ENCODE measurements at regions not wholly inside any gene's neighbourhood (a gene's known extent, or its start where the extent isn't known, plus 50 kb on each side); places are given as distances from the start of the nearest gene placed in this dataset.
A peak's percentile ranks its signal among the peaks of the same experiment; 100 is the strongest.
"Not testable (repeated sequence)": the region's sequence is repeated elsewhere in the genome, so short reads cannot be mapped to it uniquely, and the experiment has no call there.

- DNase-seq (ENCODE audit: low spot score), result no peak
These were observed 51.0 kb downstream of the IARS1 start for GRCh38 chr9:92242260-92243136.

DNA sequence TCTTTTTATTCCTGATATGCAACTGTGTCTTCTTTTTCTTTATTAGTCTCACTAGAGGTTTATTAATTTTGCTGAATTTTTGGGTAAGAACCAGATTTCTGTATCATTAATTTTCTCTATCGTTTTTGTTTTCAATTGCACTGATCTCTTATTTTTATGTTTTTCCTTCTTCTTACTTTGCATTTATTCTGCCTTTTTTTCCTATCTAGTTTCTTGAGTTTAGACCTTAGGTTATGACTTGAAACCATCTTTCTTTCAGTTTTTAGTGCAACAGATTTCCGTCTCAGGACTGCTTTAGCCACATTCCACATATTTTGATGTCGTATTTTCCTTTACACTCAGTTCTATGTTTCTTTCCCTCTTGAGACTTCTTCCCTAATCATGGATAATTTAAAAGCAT is 56.6 kb downstream of the IARS1 start:
- no peak for DNase-seq (ENCODE audit: low spot score)

DNA sequence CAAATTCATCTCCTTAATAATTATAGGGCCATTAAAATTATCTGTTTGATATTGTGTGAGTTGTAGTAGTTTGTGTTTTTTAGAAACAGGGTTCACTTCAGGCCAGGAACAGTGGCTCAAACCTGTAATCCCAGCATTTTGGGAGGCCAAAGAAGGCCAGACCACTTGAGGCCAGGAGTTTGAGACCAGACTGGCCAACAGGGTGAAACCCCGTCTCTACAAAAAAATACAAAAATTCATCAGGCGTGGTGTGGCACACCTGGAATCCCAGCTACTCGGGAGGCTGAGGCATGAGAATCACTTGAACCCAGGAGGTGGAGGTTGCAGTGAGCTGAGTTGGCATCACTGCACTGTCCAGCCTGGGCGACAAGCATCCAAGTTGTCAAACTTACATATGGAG is 57.0 kb downstream of the IARS1 start:
- no peak for DNase-seq (ENCODE audit: low spot score)

- DNase-seq (ENCODE audit: low spot score), result no peak
These were observed 59.0 kb downstream of the IARS1 start for GRCh38 chr9:92234514-92234913.

DNA sequence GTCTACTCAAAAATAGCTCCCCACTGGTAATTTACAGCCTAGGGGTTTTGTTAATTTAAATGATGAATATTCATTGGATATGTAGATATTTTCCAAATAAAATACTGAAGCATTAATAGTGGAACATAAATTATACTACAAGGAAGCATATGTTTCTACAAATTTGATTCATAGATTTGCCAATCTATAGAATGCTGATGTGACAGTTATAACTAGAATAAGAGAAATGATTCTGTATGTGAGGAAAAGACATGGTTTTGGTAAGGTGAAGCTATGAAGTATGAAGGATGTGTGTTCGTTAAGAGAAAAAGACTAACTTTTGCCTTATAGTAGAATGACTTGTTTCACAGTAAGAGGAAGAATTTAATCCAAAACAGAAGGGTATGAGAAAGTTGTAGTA is 61.3 kb downstream of the IARS1 start:
- DNase-seq (ENCODE audit: low spot score), result no peak

DNA sequence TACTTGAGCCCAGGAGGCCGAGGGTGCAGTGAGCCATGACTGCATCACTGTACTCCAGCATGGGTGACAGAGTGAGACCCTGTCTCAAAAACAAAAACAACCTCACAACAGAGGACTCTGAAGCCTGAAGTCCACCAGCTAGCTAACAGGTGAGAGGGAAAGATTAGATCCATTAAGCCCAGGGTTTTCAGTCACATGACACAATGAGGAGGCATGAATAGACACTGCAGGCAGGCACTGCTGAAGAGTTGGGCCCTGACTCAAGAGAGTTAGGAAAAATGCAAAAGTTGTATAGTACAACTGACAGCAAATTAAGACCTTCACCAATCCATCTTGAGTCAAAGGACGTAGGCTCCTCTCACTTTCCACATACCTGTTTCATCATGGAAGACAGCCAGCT is 64.9 kb downstream of the IARS1 start:
- DNase-seq (ENCODE audit: low spot score), result no peak

DNA sequence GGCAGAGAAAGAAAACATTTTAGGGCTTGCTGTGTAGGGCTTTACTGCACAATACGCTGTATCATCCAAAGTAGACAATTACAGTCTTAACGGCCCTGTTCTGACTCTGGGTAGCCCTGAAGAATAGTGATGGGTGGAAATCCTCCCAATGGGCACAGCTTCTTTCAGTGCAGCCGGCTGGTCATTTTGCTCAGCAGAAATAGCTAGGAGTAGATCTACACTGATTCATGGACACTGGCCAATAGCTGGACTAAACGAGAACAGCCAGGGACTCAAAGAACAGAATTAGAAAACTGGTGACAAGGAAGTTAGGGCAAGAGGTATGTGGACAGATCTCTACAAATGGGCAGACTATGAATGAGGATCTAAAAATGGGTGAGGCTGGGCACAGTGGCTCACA is 69.3 kb downstream of the IARS1 start:
- peak; percentile 40 for DNase-seq (ENCODE audit: low spot score)

DNA sequence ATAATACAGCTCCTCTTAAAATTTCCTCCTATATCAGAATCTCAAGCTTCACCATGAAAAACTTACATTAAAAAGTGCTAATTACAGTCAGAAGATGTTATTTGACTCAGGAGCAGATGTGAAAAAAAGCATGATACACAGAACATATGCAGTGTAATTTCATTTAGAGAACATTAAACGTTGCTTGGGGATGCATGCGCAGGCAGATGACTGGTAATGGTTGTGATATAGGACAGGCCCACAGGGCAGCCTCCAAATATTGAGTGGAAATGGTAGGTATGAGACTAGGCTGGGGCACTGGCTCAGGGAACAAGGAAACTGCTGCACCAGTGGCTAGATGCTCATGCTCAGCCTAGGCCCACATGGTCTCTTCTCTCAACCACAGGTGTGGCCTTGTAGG is 69.7 kb downstream of the IARS1 start:
- DNase-seq (ENCODE audit: low spot score), result no peak

DNA sequence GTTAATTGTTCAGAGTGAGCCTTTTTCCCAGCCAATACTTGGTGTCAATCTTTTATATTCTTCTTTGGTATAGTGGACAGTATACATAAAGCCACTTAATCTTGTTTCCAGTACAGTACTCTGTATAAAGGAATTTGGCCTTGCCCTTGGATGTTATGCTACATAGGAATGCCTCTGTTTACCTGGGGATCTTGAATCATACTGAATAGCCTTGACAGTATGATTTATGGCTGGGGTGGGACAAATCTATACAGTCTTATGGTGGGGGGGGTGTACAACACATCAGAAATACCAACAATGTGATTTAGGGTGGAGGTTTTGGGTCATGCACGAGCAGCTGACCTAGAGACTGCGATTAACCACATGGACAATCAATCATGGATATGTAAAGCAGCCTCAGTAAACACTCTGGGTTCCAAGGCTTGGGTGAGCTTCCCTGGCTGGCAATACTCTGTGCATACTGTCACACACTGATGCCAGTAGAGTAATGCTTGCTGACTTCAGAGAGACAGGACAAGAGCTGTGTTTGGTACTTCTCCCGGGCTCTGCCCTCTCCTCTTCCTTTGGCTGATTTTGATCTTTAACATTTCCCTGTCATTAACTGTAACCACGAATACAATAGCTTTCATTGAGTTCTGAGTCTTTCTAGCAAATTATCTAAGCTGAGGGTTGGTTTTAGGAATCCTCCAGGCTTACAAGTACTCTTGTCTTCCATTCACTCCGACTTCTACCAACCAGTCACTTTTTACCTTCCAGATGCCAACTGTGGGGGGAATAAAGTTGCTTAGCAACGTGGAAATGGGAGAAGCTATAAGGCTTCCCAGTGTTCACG is 84.6 kb downstream of the IARS1 start:
- no peak for DNase-seq (ENCODE audit: low spot score)

DNA sequence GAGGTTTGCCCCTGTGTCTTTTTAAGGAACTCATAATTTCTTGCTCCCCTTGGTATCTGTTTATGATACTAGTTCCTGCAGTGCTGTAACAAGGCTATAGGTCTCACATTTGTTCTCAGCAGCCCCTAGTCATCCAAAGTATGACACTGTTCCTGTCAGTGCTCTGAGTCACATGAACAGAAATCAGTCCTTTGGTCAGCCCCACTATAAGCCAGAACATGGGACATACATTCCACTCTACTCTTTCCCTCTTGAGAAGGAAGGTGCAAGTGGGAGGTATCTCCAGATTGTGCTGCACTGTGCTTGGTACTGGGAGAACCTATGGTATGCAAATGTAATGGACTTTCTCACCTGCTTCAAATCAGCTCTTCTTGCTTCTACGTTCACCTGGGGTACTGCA is 87.0 kb downstream of the IARS1 start:
- DNase-seq (ENCODE audit: low spot score), result no peak

DNA sequence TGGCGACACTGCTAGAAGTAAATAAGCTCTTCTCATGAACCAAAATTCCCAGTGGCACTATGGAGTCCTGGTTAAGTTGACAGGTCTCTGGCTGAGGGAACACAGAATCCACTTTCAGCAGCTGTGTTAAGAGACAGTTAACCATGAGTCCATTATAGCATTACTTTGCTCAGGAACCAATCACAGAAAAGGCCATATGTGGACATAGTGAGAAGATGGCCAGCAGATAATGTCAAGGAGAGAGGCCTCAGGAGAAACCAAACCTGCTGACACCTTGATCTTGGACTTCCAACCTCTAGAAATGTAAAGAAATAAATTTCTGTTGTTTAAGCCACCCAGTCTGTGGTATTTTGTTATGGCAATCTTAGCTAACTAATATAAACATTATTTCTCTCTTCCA is 88.7 kb upstream of the SPTLC1 start:
- DNase-seq (ENCODE audit: low spot score), result not testable (repeated sequence)

- DNase-seq (ENCODE audit: low spot score), result not testable (repeated sequence)
These were observed 83.0 kb upstream of the SPTLC1 start for GRCh38 chr9:92198237-92198636.

GRCh38 chr9:92196909-92197308 is 81.7 kb upstream of the SPTLC1 start:
- no peak for DNase-seq (ENCODE audit: low spot score)

DNA sequence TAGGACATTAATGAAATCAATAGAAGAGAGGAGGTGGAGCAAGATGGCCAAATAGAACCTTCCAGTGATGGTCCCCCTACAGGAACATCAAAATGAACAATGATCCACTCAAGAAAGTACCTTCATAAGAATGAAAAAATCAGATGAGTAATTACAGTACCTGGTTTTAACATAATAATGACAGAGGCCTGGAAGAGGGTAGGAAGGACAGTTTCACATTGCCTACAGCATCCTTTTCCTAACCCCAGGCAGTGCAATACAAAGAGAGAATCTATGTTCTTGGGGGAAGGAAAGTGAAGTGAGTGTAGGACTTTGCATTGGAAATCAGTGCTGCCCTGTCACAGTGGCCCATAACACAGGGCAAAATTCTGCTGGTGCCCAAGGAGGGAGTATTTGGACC is 81.2 kb upstream of the SPTLC1 start:
- DNase-seq (ENCODE audit: low spot score), result no peak

GRCh38 chr9:92191801-92192200 is 76.6 kb upstream of the SPTLC1 start:
- DNase-seq (ENCODE audit: low spot score), result no peak

GRCh38 chr9:92190536-92190790 is 75.2 kb upstream of the SPTLC1 start:
- no peak for DNase-seq (ENCODE audit: low spot score)

GRCh38 chr9:92189782-92190535 is 74.7 kb upstream of the SPTLC1 start:
- DNase-seq (ENCODE audit: low spot score), result no peak

DNA sequence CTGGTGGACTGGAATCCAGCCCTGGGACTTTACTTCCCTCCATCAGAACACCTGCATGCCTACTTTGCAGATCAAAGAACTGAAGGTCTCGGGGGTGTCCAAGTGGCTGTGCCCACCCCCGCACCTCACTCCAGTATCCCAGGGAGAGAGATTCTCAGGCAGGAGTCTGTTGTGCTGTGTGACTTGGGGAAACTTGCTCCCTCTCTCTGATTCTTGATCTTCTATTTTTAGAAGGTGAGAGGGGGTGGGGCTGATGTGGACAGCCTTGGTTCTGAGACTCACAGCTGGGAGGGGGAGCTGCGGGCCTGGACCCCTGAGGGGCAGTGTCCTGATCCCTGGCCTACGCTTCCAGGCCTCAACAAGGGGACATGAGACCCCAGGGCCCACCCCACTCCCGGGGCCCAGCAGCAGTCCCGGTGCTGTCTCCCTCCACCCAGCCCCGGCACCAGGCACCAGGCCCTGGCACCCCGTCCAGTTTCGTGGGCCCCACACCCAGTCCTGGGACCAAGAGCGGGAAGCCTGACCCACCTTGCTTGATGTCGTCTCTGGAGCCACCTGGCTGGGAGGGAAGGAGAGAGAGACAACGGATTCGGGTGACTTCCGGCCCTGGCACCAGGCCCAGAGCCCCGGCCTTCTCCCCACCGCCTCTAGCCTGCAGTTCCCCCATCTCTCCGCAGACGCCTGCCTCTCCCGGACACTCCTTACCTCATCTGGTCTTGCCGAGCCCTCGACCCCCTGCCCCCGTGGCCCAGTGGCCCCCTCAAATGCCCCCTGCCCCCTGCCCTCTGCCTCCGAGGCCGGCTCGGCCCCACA is 74.0 kb upstream of the SPTLC1 start:
- no peak for DNase-seq (ENCODE audit: low spot score)

DNA sequence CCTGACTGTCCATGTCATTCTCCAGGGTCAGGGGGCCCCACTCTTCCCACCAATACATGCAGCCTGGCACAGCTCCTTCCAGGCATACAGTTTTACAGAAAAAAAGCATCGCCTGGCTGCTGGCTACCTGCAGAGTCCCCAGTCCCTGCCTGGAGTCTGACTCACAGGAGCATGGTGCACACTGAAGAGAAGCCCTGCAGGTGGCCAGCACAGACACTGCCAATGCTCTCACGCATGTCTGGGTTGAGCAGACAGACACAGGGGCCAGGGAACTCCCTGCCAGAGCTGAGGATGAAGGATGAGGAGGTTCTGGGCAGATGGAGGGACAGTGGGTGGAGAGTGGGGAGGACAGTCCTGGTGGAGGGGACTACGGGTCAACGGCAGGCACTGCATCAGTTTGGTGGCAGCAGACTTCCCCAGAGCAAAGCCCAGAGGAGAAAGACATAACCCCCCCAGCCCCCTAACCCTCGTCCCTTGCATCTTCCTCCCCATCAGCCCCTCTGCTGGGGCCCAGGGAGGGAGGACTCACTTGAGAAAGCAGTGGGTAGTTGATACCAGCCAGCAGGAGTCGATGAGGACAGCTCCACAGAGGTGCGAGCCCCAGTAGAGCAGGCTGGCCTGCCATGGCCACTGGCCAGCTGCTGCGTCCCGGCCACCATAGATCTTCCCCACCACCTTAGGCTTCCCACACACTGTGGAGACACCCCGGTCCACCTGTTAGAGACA is 72.9 kb upstream of the SPTLC1 start:
- peak; percentile 27 for DNase-seq (ENCODE audit: low spot score)

DNA sequence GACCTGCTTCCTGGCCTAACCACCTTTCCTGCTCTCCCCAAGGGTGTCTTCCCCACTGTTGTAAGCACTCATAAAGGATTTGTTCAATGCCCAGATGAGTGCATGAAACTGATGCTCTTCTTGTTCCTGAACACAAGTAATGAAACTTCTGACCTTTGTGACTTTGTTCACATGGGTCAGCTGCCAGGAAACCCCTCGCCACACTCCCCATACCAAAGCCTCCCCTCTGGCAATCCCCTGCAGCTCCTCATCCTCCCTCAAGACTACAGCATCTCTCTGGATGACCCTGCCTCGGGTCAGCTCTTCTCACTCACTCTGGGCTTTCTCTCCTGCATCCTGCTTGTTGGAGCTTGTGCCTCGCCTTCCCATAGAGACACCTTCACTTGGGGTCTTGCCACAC is 72.2 kb upstream of the SPTLC1 start:
- no peak for DNase-seq (ENCODE audit: low spot score)

- no peak for DNase-seq (ENCODE audit: low spot score)
These were observed 71.4 kb upstream of the SPTLC1 start for GRCh38 chr9:92186631-92187030.

Measured in cerebellar cortex (tissue), 1 donor.